SU-DHL-6 (cell line): ENCODE measurements at regions not wholly inside any gene's neighbourhood (a gene's known extent, or its start where the extent isn't known, plus 50 kb on each side); places are given as distances from the start of the nearest gene placed in this dataset.

Experiments
- EZH2phosphoT487 ChIP-seq: fragments of 200-600 bp; sonication (generic), shearing (Covaris generic); conservative IDR thresholded peaks from 2 replicates; pipeline ENCODE4 v1.6.1; 2018; ENCODE audit warnings: mild to moderate bottlenecking, antibody characterized with exemption, low read length, moderate library complexity, mixed read lengths
- TF ChIP-seq, protein P1 (sequence below): fragments of 200-600 bp; sonication (generic); IDR thresholded peaks from one replicate; pipeline ENCODE4 v1.5.1; 2017; ENCODE audit warnings: antibody characterized with exemption, mild to moderate bottlenecking, low read length, moderate library complexity; ENCODE audit not compliant: insufficient read depth, poor library complexity, severe bottlenecking

DNA sequence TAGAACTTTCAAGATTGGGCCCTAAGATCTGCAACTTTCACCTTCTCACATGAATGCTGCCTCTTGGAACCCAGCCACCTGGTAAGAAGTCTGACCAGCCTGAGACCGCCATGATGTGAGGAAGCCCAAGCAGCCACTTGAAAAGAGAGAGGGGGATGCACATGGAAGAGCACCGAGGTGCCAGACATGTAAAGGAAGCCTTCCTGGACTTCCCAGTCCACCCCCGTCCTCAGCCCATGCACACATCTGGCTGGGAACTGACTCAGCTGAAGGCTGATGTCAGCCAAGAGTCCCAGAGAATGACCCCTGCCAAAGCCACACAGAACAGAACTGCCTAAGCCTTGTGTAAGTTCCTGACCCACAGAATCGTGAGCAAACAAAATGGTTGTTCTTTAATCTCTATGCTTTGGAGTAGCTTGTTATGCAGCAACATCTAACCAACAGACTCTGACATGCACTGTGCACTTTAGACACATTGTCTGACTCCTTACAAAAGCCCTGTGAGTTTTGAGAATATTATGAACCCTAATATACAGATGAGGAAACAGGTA is 86.7 kb downstream of the RMI2 start:
- TF ChIP-seq EZH2phosphoT487, result no peak
- TF ChIP-seq, protein P1, sequence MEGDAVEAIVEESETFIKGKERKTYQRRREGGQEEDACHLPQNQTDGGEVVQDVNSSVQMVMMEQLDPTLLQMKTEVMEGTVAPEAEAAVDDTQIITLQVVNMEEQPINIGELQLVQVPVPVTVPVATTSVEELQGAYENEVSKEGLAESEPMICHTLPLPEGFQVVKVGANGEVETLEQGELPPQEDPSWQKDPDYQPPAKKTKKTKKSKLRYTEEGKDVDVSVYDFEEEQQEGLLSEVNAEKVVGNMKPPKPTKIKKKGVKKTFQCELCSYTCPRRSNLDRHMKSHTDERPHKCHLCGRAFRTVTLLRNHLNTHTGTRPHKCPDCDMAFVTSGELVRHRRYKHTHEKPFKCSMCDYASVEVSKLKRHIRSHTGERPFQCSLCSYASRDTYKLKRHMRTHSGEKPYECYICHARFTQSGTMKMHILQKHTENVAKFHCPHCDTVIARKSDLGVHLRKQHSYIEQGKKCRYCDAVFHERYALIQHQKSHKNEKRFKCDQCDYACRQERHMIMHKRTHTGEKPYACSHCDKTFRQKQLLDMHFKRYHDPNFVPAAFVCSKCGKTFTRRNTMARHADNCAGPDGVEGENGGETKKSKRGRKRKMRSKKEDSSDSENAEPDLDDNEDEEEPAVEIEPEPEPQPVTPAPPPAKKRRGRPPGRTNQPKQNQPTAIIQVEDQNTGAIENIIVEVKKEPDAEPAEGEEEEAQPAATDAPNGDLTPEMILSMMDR, result no peak
